Endothelial cell of umbilical vein (primary cell): ENCODE measurements at regions not wholly inside any gene's neighbourhood (a gene's known extent, or its start where the extent isn't known, plus 50 kb on each side); places are given as distances from the start of the nearest gene placed in this dataset.

Experiments
- BruUV-seq: library from RNA; stranded (reverse); fragments of 400-500 nt; replicated peaks from 2 replicates; lab custom pipeline; 2021; lab: Mats Ljungman, UMichigan
- CTCF ChIA-PET: fragments of 300-600, 350-600 bp; sonication (Branson Sonifier 250); formaldehyde crosslinking; loops from one replicate; lab custom pipeline; 2021; ENCODE audit warnings: antibody characterized with exemption, inconsistent platforms; lab: Charles Lee
- POLR2A ChIA-PET: fragments of 300-600, 350-600 bp; sonication (Branson Sonifier 250); formaldehyde crosslinking; loops from one replicate; lab custom pipeline; 2021; ENCODE audit warnings: antibody characterized with exemption, inconsistent platforms; lab: Charles Lee
- DNase-seq: peaks from one replicate; pipeline ENCODE4 v3.0.0-alpha.2; 2011; ENCODE audit warnings: low read depth, low spot score
- FAIRE-seq: peaks from 2 replicates; lab custom pipeline; 2011; peaks lifted over from hg19 to GRCh38; lab: Jason Lieb, UNC
- H2AFZ ChIP-seq: 2 replicates; pipeline ENCODE4 v1.6.0; 2012; ENCODE audit warnings: low read depth, low read length, control low read depth, inconsistent platforms
- H3K27ac ChIP-seq: 2 replicates; pipeline ENCODE4 v1.5.1; 2011; ENCODE audit warnings: low read depth, mild to moderate bottlenecking, control low read depth, low read length, moderate library complexity; ENCODE audit not compliant: insufficient read depth
- H3K27me3 ChIP-seq, 2 experiments: 2 replicates each; pipeline versions ENCODE4 v1.6.0 to v1.6.1; 2011; ENCODE audit warnings: low read length in 2 of 2, mixed read lengths in 1 of 2; ENCODE audit not compliant: control insufficient read depth in 2 of 2, insufficient read depth in 2 of 2
- H3K36me3 ChIP-seq, 2 experiments: 2 replicates in 1 of 2; 3 replicates in 1 of 2; pipeline ENCODE4 v1.5.1; 2011; ENCODE audit warnings: low read length in 2 of 2, mild to moderate bottlenecking in 1 of 2, moderate library complexity in 1 of 2; ENCODE audit not compliant: control insufficient read depth in 2 of 2, insufficient read depth in 2 of 2; ENCODE audit errors: extremely low read depth in 1 of 2
- H3K4me1 ChIP-seq: 3 replicates; pipeline ENCODE4 v1.5.1; 2011; ENCODE audit warnings: mild to moderate bottlenecking, low read length; ENCODE audit not compliant: control insufficient read depth, insufficient read depth; ENCODE audit errors: extremely low read depth
- H3K4me2 ChIP-seq: 2 replicates; pipeline ENCODE4 v1.6.1; 2011; ENCODE audit warnings: low read length, control low read depth, mixed read lengths; ENCODE audit not compliant: insufficient read depth
- H3K4me3 ChIP-seq, 3 experiments: fragments of 200-600 bp in 1 of 3; sonication (generic), shearing (Covaris generic) in 1 of 3; replicated peaks in 1 of 3; 2 replicates each; pipeline ENCODE4 v1.5.1; 2011 to 2016; ENCODE audit warnings: control low read depth in 3 of 3, low read length in 3 of 3, mild to moderate bottlenecking in 2 of 3, inconsistent platforms in 1 of 3, low read depth in 1 of 3, moderate library complexity in 1 of 3; ENCODE audit not compliant: insufficient read depth in 1 of 3
- H3K79me2 ChIP-seq: 2 replicates; pipeline ENCODE4 v1.6.0; 2012; ENCODE audit warnings: low read length, inconsistent platforms; ENCODE audit not compliant: control insufficient read depth, insufficient read depth
- H3K9ac ChIP-seq: replicated peaks from 2 replicates; pipeline ENCODE3; 2011; ENCODE audit warnings: low read length, control low read depth; ENCODE audit not compliant: insufficient read depth; ENCODE audit errors: extremely low read depth
- H3K9me1 ChIP-seq: replicated peaks from 3 replicates; pipeline ENCODE4 v1.6.0; 2011; ENCODE audit warnings: mild to moderate bottlenecking, low read length; ENCODE audit not compliant: control insufficient read depth, insufficient read depth; ENCODE audit errors: extremely low read depth
- H3K9me3 ChIP-seq: replicated peaks from 2 replicates; pipeline ENCODE4 v1.5.1; 2012; ENCODE audit warnings: low read length, inconsistent platforms; ENCODE audit not compliant: control insufficient read depth, insufficient read depth
- H4K20me1 ChIP-seq: replicated peaks from 2 replicates; pipeline ENCODE3; 2011; ENCODE audit warnings: mild to moderate bottlenecking, low read length; ENCODE audit not compliant: control insufficient read depth, insufficient read depth; ENCODE audit errors: extremely low read depth
- CTCF ChIP-seq, 2 donors: IDR thresholded peaks; 1 replicate in 1 of 2; 2 replicates in 1 of 2; pipeline ENCODE4 v1.5.1; 2011; ENCODE audit warnings: low read length in 2 of 2, mild to moderate bottlenecking in 2 of 2, moderate library complexity in 2 of 2, control low read depth in 1 of 2, inconsistent platforms in 1 of 2, low read depth in 1 of 2; ENCODE audit not compliant: insufficient read depth in 1 of 2; ENCODE audit errors: extremely low read depth in 1 of 2
- EZH2 ChIP-seq: IDR thresholded peaks from 2 replicates; pipeline ENCODE4 v1.6.1; 2012; ENCODE audit warnings: borderline replicate concordance, low read depth, mild to moderate bottlenecking, moderate library complexity, low read length, inconsistent platforms; ENCODE audit not compliant: severe bottlenecking
- FOS ChIP-seq: IDR thresholded peaks from 2 replicates; pipeline ENCODE4 v1.6.1; 2011; ENCODE audit warnings: mild to moderate bottlenecking, low read length, moderate library complexity, borderline replicate concordance; ENCODE audit not compliant: insufficient read depth
- GATA2 ChIP-seq: IDR thresholded peaks from 2 replicates; pipeline ENCODE4 v1.7.0; 2011; ENCODE audit warnings: low read depth, mild to moderate bottlenecking, moderate library complexity, mixed read lengths, low read length; ENCODE audit not compliant: insufficient read length, insufficient read depth
- JUN ChIP-seq: IDR thresholded peaks from 2 replicates; pipeline ENCODE4 v1.6.1; 2011; ENCODE audit warnings: borderline replicate concordance, low read depth; ENCODE audit not compliant: insufficient read length, insufficient read depth
- MYC ChIP-seq: IDR thresholded peaks from one replicate; pipeline ENCODE4 v1.6.1; 2011; ENCODE audit warnings: mild to moderate bottlenecking, low read depth, low read length
- POLR2A ChIP-seq: IDR thresholded peaks from 2 replicates; pipeline ENCODE4 v1.6.1; 2012; ENCODE audit warnings: low read depth, mild to moderate bottlenecking, control low read depth, low read length
- POLR2AphosphoS5 ChIP-seq: IDR thresholded peaks from 2 replicates; pipeline ENCODE4 v1.6.1; 2012; ENCODE audit warnings: low read depth, mild to moderate bottlenecking, control low read depth, low read length, moderate library complexity; ENCODE audit not compliant: insufficient read depth
- dilution Hi-C: fragments of 300-500 bp; cut with MboI; formaldehyde crosslinking; loops from one replicate; pipeline ENCODE4 v1.15.0; 2019; ENCODE audit warnings: low sequenced_read_pairs; ENCODE audit not compliant: extremely low pct_ligation_motif_present
- intact Hi-C: fragments of 100-400 bp; cut with micrococcal nuclease; formaldehyde crosslinking; loops from one replicate; pipeline ENCODE4 v1.10.0; 2022
- TF ChIP-seq, protein P1 (sequence below): IDR thresholded peaks from 2 replicates; pipeline ENCODE4 v1.6.1; 2011; ENCODE audit not compliant: insufficient read depth, insufficient read length

DNA sequence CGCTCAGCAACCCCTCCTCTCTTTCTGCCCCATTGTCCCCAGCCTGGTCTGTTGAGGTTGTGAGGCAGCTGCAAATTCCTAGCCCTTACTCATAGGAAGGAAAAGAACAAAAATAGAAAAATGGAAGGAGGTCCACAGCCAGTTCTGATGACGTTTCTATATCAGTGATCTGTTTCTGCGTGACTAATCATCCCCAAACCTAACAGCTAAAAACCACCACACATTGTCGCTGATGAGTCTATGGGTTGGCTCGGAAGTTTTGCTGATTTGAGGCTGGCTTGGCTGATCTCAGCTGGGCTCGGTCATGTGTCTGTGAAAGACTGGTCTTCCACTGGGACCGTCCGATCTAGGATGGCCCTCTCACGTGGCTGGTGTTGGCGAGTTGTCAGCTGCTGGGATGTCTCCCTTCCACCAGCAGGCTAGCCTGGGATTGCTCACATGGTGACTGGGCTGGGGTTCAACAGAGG lies 200.6 kb upstream of the ZNF618 start:
- dilution Hi-C loops: no loop called here
- H3K4me3 ChIP-seq: no peak overlapping the region
- intact Hi-C loops: loop anchor here (1.0 to 5.0 kb wide), 6 partner anchors 17 to 265 kb away; partner anchors contain the start of genes C9orf43 and POLE3
- peak overlapping the region; percentile 83 for H3K27ac ChIP-seq
- peak overlapping the region; percentile 6 for H3K4me2 ChIP-seq
- peaks cover 30% of the 10 kb centered on the region for H3K4me1 ChIP-seq
- H3K9me3 ChIP-seq: no peaks in the 10 kb centered on the region
- peak overlapping the region; percentile 54 for H3K9ac ChIP-seq
- H4K20me1 ChIP-seq: no peaks in the 10 kb centered on the region
- FAIRE-seq: peak; percentile 100
- no peaks in the 10 kb centered on the region for H3K79me2 ChIP-seq
- ChIA-PET CTCF (interaction anchor here (0.7 to 3.5 kb wide), 7 partner anchors 17 to 1223 kb away, joined by 3 to 15 read pairs (median 3); partner anchors contain the start of gene ALAD), POLR2A (interaction anchor here (0.7 to 1.4 kb wide), 3 partner anchors 17 to 82 kb away, joined by 3 to 5 read pairs (median 4); no protein-coding TSS in a partner anchor)
- no peaks in the 10 kb centered on the region for H3K9me1 ChIP-seq
- no peak for TF ChIP-seq CTCF (IDR thresholded peaks at IDR 0.05; ENCODE audit: extremely low read depth in 1 of 2, insufficient read depth in 1 of 2, low read depth in 1 of 2, low read length in 2 of 2)
- no peak for TF ChIP-seq MYC
- peak; percentile 95 for TF ChIP-seq FOS
- peak; percentile 90 for TF ChIP-seq GATA2
- no peak for TF ChIP-seq EZH2
- TF ChIP-seq POLR2A: peak; percentile 64
- peak; percentile 98 for TF ChIP-seq JUN
- TF ChIP-seq POLR2AphosphoS5: peak; percentile 92
- TF ChIP-seq, protein P1, sequence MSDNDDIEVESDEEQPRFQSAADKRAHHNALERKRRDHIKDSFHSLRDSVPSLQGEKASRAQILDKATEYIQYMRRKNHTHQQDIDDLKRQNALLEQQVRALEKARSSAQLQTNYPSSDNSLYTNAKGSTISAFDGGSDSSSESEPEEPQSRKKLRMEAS: peak; percentile 85
- no peaks in the 10 kb centered on the region for H3K27me3 ChIP-seq
- DNase-seq: peak; percentile 99
- BruUV-seq: no TSS peak
- no peaks in the 10 kb centered on the region for H3K36me3 ChIP-seq
- H2AFZ ChIP-seq: peak overlapping the region; percentile 4
